Amygdala (tissue), 56 donors: ENCODE measurements at regions not wholly inside any gene's neighbourhood (a gene's known extent, or its start where the extent isn't known, plus 50 kb on each side); places are given as distances from the start of the nearest gene placed in this dataset.

Source experiments
- DNase-seq, 56 donors: peaks; one replicate each; lab custom pipeline; 2025; lab: John Stamatoyannopoulos, UW

GRCh38 chr4:35189988-35190613 is 1054.2 kb downstream of the ARAP2 start:
- DNase-seq, result no peak

- no peak for DNase-seq
Measured at GRCh38 chr4:35201403-35201802, 1042.9 kb downstream of the ARAP2 start.

GRCh38 chr4:35216636-35217035 is 1027.7 kb downstream of the ARAP2 start:
- DNase-seq, result no peak

DNA sequence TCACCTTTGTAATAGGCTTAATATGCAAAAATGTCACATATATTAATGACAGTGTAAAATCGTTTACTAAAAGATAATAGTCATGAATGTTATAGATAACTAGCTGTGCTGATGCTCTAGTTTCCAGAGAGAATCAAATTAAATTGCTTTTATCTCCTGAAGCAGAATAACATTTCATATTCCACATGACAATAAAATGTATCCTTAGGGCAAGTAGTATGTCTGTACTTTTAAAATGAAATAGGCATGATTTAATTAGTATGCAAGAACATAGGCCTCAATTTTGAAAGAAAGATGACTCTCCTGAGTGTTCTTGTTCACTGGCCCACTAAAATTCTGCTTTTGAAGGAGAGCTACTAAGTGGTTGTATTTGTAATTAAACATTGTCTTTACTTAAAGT is 1027.0 kb downstream of the ARAP2 start:
- no peak for DNase-seq

GRCh38 chr4:35228313-35228712 is 1016.0 kb downstream of the ARAP2 start:
- peak in 1 of 56 donors; percentile 2 for DNase-seq

- DNase-seq, result no peak
Measured at GRCh38 chr4:35229021-35229420, 1015.3 kb downstream of the ARAP2 start.

GRCh38 chr4:35237924-35238323 is 1006.4 kb downstream of the ARAP2 start:
- DNase-seq, result no peak

GRCh38 chr4:35238793-35239192 is 1005.5 kb downstream of the ARAP2 start:
- no peak for DNase-seq

DNA sequence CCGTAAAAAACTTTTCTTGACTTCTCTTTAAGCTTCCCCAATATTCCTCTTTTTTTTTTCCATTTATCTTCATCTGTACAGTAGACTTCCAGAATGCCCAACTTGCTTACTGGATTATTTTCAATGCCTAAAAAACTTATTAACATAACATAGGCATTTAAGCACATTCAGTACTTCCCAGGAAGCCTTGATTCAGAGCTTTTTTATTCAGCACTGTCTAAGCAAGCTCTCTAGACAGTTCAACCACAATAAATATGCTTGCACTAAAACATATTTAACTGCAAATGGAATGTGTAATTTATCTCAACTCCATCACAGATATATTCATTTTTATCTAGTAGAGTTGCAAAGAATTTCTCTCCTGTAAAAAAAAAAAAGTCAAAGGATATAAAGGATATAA is 997.8 kb downstream of the ARAP2 start:
- no peak for DNase-seq

DNA sequence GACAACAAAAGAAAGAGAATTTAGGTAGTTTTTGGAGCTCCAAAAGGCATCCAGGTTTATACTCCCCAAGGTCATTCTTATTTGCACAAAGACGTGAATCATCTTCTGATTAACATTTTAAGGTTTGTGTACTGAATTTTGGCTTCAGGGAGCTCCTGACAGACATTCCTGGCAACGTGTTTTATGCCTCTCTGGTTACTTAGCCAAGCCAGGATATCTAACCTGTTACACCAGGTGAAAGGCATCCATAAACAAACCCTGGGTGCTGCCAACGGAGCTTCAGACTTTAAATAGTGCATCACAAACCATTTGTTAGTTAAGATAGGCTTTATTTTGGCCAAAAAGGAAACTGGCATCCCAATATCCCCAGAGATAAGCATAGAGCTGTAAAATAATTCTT is 997.3 kb downstream of the ARAP2 start:
- no peak for DNase-seq

GRCh38 chr4:35250331-35250730 is 994.0 kb downstream of the ARAP2 start:
- DNase-seq, result no peak

DNA sequence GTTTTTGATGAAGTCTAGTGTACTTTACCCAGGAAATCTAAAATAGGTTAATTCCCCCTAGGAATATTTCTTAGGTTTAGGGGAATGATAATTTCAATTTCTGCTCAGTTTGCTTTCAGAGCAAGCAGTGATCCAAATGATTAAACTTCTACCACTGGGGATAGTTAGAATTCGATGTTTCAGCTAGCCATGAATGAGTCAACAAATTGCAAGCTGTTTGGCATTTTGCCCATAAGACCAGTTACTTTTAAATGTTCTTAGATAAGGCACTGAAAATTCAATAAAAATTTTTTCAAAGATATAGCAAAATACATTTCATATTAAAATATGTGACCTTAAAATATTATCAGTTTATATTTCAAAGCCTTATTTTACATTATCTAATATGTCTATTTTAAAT is 993.6 kb downstream of the ARAP2 start:
- no peak for DNase-seq

DNA sequence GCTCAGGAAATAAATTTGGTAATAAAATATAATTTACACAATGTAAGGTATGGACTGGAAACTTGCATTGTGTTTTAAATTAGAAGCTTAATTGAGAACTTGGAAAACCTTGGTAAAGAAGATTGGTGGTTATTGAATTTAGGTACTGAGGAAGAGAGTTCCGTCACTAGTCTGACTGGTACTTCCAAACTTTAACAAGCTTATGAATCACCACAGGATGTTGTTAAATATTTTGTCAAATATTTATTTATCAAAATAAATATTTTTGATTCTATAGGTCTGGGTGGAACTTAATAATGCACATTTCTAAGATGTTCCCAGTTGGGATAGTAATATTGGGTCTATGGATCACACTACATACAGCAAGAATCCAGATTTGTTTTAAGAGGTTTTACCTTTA is 992.2 kb downstream of the ARAP2 start:
- no peak for DNase-seq

DNA sequence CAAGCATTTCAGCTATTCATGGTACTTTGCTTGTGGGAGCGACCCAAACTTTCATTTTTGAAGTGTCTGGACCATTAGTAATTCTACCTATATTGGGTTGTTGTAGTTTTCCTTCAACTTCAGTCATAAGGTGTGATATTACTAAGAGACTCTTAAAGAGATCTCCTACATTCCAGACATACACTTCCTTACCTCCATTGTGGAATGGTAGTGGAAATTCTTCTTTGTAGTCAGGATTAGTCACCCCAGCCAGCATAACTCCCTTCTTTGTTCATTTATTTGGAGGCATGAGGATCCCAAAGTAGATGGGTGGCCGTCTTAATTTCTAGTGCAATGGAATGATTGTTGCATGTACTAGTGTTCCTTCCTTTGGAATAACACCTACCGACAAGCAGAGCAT is 991.4 kb downstream of the ARAP2 start:
- DNase-seq, result no peak

GRCh38 chr4:35253331-35253730 is 991.0 kb downstream of the ARAP2 start:
- no peak for DNase-seq

DNA sequence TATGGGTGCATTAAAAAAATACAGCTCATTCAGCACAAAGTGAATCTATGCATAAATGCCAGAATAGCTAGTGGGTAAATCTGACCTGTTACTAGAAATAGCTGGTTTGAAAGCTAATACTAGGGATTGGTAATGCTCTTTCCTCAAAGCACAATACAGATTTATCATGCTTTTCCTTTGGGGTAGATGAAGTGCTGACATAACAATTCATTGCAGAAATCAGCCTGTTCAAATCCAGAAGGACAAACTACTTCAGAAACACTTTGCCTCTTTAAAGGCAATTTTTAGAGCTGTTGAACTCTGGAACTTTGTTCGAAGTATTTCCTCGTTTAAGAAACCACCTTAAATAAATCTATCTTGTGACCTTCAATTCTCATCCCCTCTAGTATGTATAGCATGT is 957.9 kb downstream of the ARAP2 start:
- DNase-seq, result no peak

DNA sequence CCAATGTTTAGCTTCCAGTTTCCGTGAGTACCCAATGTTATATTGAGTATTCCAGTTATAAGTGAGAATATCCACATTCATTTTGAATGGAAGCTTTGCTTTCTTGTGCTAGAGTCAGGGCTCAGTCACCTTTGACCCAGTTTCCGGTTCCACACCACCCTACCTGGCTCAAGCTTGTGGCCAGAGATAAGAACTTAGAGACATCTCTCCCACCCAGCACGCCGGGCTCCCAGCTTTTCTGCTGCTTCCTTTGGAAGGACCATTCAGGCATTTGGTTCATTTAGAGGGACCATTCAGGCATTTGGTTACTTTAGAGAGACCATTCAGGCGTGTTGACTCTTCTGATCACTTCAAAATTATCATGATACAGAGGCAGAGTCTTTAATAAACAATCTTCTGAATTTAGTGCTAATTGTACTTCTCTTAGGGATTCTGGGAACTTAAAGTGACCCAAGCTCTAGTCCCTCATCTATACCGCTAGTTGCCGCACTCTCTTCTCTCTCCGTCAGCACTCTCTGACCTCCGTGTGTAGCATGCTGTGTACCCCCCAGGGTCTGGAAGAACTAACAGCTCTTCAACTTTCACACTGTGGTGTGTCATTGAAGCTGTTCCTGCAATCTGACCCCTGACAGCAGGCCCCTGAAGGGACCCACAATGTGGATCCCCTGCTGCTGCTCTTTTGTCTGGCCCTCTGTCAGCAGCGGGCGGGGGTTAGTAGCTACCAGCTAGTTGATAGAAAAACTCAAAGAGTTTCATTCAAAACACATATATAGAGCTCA is 943.1 kb downstream of the ARAP2 start:
- no peak for DNase-seq

- no peak for DNase-seq
Measured at GRCh38 chr4:35315419-35315818, 928.9 kb downstream of the ARAP2 start.

- no peak for DNase-seq
Measured at GRCh38 chr4:35325908-35326453, 918.3 kb downstream of the ARAP2 start.

DNA sequence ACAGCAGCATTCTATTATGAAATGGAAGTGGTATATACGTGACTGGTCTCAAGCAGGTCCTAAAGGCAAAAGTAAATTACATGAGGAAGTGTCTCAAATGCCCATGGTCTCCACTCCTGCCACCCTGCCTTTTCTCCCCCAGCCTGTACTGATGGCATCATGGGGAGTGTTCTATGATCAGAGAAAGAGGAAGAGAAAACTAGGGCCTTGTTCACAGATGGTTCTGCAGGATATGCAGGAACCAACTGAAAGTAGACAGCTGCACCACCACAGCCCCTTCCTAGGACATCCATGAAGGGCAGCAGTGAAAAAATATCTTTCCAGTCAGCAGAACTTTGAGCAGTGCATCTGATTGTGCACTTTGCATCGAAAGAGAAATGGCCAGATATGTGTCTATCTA is 901.5 kb downstream of the ARAP2 start:
- no peak for DNase-seq

DNA sequence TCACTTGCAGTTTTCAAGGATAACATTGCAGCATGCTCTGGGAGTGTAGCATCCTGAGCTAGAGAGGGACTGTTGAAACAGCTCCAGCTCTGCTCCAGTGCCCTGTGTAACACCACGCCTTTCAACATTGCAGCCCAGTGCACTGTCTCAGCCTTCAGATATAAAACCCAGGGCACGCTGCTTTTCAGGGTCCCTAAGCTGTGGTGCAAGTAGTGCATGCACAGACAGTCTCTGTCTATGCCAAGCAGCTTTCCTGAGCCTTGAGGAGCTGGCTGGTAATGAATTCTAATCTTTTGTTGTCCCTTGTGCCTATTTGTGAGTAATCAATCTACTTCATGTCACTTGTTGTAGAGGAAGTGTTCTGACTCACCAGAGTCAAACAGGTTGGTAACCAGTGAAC is 897.0 kb downstream of the ARAP2 start:
- no peak for DNase-seq

DNA sequence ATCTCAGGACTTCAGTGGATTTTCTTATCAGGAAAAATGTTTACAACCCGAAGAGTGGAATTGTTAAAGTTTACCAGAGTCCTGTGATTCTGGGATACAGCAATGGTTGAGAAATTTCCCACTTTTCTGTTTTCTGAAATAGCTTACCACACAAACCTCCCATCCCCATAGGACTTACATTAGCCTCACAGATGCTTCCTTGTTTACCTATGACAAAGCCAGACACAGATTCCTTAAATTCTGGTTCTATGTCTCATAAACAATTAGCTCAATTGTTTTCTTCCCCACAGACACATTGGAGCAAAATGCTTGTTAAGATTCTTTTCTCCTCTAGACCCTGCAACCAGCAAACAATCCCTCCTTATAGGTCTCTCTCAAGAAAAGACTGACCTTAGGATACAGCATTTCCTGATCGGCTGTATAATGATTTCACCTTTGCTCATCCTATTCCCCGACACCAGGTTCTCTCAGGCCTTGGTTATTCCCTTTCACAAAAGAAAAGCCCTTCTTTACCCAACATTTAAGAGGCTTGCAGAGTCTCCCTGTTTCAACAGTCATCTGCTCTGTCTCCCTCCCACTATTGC is 886.2 kb downstream of the ARAP2 start:
- DNase-seq, result no peak
